Hematopoietic multipotent progenitor cell (in vitro differentiated cells): ENCODE measurements at regions not wholly inside any gene's neighbourhood (a gene's known extent, or its start where the extent isn't known, plus 50 kb on each side); places are given as distances from the start of the nearest gene placed in this dataset.

Experiments
- DNase-seq, 3 donors: peaks; one replicate each; pipeline ENCODE4 v3.0.0-alpha.2; 2011 to 2015; ENCODE audit warnings: low read depth in 2 of 3, low spot score in 2 of 3

DNA sequence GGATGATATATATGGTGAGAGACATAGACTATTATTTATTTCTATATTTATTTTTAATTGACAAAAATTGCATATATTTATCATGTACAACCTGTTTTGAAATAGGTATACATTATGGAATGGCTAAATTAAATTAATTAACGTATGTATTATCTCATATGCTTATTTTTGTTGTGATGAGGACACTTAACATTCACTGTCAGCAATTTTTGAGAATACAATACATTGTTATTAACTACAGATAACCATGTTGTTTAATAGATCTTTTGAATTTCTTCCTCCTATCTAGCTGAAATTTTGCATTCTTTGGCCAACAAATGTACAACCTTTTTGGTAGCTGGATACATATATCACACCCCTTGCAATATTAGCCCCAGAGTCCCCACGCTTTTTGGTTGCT is 110.7 kb upstream of the CITED2 start:
- no peak for DNase-seq

DNA sequence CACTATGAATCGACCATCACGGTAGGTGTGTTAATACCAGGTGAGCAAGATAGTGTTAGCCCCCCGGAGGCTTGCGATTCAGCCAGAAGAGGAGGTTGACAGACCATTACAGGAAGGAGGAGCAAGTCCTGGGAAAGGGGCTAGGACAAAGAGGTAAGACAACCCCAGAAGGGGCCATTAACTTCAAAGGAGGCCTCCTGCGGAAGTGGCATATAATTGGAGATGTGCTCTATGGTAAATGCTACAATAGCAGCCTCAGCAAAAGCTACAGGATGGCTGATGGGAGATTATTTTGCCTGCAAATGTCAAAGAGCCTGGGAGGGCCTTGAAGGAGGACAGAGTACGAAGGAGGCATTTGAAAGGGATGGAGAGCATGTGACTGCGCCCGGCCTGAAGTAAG is 108.6 kb upstream of the CITED2 start:
- no peak for DNase-seq

DNA sequence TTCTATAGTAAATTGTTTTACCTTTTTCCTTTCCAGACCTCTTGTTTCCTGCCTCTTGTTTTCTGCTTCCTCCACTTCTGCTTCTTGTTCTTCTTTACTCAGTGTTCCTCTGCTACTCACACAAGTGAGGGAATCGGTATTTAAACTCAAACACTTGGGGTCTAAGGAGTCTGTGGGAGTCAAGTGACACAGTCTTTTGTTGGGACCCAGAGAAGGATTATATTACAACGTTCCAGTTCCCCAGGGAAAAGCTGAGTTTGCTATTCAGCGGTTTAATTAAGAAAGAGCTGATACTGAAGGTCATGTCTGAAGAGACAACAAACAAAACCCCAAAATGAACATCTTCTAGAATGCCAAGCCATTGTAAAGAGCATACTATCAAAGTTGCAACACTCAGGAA is 107.8 kb upstream of the CITED2 start:
- no peak for DNase-seq

DNA sequence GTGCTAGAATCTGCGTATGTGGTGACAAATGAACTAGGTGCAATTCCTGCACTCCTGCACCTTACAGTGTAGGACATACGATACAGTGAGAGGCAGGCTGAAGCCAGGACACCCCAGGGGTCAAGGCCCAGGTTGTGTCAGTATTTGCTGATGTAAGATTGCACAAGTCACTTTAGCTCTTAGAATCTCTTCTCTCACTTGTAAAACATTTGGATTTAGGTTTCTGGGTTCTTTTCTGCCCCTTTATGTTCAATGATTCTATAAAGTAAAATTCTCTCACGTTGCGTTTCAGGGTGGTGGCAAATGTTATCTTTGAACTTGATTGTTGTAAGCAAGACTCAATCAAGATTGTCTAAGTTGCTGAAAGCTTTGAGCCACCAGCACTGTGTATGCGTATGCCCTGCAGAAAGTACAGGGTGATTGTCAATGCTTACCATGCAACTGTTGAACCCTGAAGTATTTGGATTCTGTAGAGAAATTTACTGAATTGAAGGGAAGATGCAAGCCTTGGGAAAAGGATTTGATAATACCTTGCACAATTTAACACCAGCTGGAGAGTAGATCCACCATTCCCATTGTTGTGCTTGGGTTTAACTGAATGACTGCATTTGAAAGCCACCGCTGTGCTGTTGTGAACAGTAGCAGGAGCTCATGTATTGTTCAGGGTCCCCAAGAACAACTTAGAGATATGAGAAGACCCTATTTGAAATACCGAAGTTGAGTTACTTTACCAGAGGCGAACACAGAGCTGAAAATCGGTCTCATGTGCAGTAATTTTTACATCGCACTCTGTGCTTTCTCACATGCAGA is 106.1 kb upstream of the CITED2 start:
- DNase-seq: no peak

DNA sequence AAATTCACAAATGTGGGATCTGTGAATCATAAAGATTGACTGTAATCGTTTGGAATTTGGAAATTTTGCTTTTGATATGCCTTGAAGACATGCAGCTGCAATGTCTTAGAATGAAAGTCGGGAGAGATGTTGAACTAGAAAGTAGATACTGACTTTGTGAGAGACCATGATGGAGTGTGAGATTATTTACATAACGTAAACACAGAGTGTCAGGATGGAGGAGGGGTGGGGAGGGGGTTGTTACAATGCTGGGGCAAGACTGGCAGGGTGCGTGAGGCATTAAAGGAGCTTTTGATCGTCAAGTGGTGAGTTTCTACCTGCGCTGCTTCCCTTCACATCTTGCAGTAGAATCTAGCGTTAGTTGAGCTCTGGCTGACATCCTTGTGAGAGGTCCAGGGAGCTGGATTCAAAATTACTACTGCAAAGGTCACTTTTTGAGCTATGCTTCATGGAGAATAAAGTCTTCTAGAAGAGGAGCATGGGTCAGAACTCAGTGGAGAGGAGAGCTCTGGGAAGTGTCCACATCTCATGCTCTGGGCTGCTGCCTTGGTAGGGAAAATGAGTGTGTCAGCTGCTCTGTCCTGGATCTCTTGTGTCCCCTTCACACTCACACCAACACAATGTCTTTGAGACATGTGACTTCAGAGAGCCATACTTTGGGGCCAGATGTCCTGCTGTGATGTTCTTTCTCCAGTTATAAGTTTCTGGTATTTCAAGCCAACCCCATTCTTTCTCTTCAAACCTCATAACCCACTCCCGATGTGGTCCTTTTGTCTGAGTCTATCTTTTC is 105.2 kb upstream of the CITED2 start:
- no peak for DNase-seq

DNA sequence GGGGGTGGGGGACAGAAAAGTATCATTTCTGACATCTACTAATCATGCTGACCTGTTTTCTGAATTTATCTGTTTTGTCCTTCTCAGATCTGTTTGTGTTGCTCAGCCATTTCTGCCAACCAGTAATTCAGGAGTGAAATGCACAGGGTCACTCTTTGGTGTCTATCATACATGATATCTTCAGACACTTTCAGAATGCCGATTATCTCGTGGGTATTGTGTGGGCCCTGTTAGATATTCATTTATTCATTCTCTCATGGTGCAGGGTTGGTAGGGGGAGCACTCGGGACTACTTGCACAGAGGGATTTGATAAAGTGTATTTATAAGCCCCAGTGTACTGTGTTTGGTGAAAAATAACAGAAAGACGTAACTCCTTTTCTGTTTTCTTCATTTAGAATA is 101.2 kb upstream of the CITED2 start:
- DNase-seq: no peak

DNA sequence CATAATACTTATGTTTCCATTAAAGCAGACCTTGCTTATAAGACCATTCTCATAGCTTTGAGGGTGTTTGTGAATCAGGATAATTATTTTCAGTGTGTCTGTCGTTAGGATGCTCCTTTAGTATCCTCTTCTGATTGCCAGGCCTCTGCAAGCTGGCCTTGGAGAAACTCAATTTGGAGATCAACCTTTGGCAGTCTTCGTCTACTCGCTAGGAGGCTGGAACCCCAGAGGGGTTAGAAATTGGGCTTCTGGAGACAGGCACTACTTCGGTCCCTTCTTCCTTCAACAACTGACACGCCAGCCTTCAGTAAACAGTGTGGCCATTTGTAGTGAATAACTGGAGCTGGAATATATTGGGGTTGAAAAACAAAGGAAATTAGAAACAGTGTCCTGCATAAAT is 100.8 kb upstream of the CITED2 start:
- no peak for DNase-seq

DNA sequence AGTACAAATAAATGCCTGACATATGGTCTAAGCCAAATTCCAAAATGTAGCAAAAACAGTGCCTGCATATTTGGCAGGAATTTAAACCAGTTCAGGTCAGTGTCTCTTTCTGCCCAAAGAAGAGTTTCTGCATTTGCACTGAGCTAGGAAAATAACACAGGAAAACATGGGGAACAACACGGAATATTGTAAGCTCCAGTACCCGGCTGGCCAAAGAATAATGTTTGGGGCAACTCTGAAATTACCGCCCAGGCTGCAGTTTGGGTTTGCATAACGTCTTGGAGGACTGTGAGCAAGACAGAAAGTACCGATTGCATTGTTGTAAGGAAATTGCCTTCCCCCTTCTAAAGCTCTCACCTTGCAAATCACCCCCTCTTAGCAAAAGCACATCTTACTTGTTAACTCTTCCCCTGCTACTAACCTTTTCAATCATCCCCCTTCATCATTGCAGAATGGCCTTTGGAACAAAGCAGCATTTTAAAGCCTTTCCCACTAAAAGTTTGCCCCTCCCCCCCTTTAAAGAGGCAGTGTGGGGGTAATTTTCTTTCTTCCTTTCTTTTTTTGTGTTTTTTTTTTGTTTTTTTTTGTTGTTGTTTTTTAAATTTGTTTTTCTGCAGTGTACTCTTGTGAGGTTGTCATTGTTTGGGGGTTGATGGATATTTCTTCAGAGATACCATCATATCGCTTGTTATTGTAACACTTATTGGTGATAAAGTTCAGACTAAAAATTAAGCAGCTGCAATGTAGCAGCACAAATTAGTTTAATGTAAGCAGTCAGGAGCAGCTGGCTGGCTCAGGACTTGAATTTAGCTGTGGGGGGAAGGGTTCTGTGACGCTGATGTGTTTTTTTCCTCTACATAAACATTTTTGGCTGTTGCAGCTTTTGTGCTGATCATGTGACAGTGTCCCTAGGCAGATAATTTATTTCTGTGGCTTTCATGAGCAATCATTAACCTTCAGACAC is 100.0 kb upstream of the CITED2 start:
- peak in 2 of 3 donors; percentile 14 to 39 for DNase-seq

DNA sequence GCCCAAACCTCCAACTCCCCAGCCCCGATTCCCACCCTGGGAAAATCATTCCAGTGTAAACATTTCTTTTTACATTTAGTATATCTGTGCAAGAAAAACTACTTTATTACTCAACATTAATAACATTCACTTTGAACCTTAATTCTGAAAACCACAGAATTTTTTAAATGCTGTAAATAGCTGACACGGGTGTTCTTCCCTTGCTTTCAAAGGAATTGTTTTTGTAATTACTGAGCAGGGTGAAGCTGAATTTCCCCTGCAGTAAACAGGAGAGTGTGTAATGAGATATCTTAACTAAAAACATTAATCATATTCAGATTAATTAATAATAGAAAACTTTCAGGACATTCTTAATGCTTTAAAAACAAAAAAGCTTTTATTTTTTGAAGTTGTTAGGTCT is 99.3 kb upstream of the CITED2 start:
- no peak for DNase-seq

DNA sequence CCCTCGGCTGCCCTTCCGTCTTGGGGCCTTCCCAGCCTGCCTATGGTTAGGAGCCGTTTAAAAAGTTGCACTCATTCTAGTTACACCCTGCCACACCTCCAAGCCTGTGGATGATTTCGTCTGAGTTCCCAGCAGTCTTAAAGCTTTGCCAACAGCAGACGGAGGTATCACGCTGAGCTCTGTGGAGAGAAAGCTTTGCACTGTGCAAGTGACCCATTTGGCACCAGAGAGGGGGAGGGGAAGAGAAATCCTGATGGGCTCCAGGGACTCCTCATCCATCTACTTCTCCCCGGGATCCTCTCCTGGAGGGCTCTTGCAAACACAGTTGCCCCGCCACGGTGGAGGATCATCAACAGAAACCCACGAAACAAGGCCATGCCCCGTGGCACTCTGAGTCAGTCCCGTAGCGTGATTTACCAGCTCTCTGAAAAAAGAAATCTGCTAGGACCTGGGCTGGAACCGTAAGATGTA is 98.8 kb upstream of the CITED2 start:
- DNase-seq: no peak

DNA sequence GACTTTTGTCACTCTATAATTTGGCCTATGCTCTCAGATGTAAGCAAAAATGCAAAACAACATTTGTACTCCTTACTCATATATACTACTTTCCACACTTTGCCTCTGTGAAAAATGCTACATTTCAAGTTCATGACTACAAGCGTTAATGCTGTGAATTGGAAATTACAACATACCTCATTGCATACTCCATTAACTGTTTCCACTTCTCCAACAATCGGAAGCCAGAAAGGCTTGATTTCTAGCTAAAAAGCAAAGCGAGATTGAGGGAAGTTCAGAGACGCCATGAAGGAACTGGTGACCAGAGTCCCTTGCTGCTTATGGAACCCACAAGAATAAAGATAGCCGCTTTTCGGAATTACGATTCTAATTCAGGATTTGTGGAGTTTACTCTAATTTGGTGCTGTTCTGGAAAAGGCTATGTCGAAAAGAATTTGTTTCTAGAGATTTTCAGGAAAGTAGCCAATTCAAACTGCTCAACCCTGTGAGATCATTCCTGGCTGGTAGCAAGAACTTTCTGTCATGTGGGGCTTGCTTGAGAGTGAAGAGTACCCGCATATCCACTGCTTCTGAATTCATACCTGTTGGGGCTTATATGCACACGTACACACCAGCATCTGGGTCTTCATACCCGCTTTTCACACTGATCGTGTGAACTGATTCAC is 98.0 kb upstream of the CITED2 start:
- no peak for DNase-seq

DNA sequence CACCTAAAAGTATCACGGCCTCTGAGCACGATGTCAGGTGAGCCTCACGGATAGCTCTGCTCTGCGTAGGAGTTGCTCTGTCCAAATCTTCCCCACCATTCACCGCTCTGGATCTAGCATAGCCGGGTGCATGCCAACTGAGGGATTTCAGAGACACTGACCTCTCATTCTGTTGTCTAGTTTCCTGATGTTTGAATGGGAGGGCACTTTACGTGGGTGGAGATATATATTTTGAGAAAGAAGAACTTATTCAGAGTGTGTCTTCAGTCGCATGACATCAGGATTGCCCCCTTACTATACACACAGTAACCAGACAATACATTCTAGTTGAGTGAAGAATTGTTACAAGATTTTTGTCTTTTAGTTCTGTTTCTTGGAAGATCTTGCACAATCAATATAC is 96.5 kb upstream of the CITED2 start:
- DNase-seq: no peak

DNA sequence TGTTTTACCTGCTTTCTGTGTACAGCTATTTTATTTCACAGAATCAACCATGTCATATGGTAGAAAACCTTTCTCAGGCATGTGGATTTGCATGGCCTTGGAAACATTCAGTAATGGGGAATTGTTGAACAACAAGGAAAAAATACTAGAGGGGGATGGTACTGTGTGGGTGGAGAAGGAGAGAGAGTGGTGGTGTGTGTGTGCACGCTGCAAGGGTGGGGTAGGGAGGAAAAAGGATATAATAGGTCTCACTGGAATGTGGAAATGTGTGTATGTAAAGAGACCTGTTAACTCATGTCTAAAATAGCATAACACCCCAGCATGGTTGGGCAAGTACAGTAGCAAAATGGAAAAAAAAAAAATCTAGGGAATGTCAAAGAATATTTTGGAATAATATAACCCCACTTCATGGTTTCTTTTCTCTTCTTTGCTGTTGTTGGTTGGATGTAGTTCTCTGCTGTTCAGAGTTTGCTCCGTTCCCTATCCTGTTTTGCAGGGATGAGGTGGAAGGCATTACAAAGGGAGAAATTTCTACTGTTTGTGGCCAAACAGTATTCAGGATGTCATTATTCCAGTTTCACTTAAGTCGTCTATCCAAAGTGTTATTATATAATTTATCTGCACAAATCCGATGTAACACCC is 93.9 kb upstream of the CITED2 start:
- no peak for DNase-seq

DNA sequence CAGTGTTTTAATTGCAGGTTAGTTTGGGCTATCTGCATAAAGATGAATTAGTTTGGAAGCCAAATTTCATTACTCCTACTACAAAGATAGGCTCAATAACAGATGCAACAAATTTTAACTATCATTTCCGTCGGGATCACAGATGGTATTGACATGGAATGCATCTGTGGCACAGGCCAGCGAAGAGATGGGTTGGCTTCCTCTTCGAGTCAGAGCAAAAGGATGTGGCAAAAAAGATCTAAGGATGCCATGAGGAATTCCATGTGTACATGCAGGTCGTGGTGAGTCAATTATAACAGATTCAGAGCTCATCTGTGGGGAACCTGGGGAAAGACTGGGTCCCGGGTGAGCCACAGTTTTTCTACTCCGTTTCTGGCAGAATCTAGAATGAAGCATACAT is 83.0 kb upstream of the CITED2 start:
- DNase-seq: no peak

DNA sequence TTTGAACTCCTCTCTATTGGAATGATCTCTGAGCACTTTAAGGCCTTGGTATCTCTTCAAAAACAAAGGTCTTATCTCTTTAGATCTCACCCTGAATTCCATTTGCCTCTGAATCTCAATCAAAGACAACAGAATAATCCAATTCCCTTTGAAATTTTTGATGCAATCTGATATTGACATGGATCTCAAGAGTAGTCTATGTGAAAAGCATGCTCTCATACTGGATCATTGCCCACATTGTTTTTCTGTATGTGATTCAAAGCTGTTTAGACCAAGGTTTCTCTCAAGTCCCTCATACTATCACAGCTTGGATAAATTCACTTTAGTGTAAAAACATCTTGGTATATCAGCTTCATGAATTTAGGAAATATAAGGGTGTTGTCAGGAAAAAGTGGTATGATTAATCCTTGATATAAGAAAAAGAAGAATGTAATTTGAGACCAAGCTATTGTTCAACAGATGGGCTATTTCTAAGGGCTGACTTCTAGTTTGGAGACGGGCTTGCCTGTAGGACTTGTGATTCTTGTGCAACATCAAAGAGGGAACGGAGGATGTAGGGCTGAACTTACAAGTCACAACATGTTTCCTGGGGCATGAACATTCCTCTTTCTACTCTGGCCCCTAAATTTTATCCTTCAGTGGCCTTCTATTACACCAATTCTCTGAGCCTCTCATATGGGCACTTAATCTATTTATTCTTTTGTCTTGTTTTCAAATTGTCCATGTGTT is 77.9 kb upstream of the CITED2 start:
- DNase-seq: no peak

DNA sequence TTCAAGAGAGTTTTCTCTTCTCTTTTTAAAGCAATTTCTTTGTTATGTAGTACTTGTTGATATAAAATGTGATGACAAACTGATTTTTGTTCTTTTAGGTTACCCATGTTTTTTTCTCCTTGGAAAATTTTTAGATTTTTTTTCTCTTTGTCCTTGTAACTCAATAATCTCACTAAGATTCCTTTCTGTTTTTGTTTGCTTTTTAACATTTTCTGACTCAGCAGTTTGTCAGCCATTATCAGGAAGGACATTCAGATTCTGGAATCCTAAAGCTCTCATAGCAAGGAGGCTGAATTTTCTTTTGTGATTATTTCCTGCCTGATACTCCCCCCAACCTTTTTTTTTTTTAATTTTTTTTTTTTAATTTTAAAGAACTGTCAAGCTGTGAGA is 75.2 kb upstream of the CITED2 start:
- no peak for DNase-seq

DNA sequence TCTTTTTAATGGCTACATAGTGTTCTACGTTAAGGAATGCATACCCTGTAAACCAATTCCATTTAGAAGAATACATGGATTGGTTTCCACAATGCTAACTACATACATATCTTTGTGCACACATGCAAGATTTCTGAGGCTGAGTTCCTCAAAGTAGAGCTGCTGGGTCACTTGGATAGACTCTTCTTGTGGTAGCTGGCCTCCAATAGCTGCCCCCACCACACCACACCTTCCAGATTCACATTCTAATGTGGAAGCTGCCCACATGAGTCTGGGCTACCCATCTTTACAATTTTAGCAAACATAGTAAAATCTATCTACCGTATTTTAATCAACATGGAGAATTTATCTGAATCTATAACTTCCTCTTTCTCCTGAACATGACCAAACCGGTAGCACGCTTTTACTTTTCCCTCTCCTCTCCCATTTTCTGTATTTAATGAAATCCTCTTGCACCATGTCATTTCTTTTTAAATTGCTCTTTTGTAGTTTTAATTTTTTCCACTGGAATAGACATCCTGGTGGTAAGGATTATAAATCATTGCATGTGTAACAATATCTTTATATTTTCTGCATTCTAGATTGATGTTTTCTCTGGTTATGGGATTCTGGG is 74.7 kb upstream of the CITED2 start:
- DNase-seq: peak in 1 of 3 donors; percentile 21

DNA sequence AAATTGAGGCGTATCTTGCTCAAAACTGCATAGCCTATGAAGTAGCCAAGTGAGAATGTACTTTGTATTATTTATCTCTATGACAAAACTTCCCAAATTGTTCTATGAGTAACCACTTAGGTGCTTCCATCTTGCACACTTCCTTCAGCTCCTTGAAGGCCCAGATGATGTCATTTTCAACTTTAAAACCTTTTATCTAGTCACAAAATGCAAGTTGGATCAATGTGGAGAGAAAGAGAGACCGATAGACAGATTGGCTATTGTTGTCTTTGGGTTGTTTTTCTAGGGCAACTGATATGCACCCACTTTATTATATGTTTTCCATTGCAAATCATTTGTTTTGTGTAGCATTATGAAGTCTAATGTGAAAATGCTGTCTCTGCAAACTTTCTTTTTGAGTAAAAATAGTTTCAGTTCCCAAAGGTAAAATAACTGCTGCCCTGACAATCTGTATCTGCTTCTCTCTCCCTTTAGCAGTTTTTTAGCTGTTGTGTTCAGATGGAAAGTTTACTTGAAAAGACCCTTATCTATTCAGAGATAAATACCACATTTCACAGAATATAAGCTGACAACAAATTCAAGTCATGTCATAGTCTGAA is 73.7 kb upstream of the CITED2 start:
- no peak for DNase-seq

DNA sequence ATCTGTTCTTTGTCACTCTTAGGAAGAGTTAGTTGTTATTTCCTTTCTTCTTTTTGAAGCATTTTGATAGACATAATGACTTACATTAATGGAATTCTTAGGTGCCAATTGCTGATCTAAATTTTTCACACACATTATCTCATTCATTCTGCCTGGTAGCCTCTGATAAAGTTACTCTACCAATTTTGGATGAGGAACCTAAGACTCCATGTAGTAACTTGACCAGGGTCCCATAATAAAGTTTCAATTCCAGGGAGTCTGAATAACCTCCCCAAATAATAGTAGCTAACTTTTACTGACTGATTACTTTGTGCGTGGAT is 73.2 kb upstream of the CITED2 start:
- no peak for DNase-seq
